GM23338 (cell line): ENCODE measurements at regions not wholly inside any gene's neighbourhood (a gene's known extent, or its start where the extent isn't known, plus 50 kb on each side); places are given as distances from the start of the nearest gene placed in this dataset.

Source experiments
- ATAC-seq: fragments of 200-7000 bp; cut with Tn5 transposase; 3 replicates; pipeline ENCODE4 v1.9.1; 2020
- DNase-seq: peaks from one replicate; pipeline ENCODE4 v3.0.0-alpha.2; 2015; ENCODE audit warnings: low spot score
- H2AFZ ChIP-seq: fragments of 200-600 bp; sonication (generic); 2 replicates; pipeline ENCODE4 v1.8.0; 2016; ENCODE audit warnings: antibody characterized with exemption, mild to moderate bottlenecking, moderate library complexity
- H3F3A ChIP-seq: fragments of 200-600 bp; sonication (generic); replicated peaks from 2 replicates; pipeline ENCODE4 v1.8.0; 2017; ENCODE audit warnings: antibody characterized with exemption, mixed run types, low read depth
- H3K27ac ChIP-seq: fragments of 200-600 bp; sonication (generic); 2 replicates; pipeline ENCODE4 v1.6.1; 2016; ENCODE audit warnings: low read depth
- H3K27me3 ChIP-seq: fragments of 200-600 bp; sonication (generic); 2 replicates; pipeline ENCODE4 v1.8.0; 2016; ENCODE audit warnings: mild to moderate bottlenecking, mixed run types, moderate library complexity; ENCODE audit not compliant: insufficient read depth
- H3K36me3 ChIP-seq: fragments of 200-600 bp; sonication (generic); 2 replicates; pipeline ENCODE4 v1.8.0; 2016; ENCODE audit warnings: mild to moderate bottlenecking; ENCODE audit not compliant: insufficient read depth
- H3K4me1 ChIP-seq: fragments of 200-600 bp; sonication (generic); 2 replicates; pipeline ENCODE4 v1.8.0; 2016; ENCODE audit warnings: mild to moderate bottlenecking, moderate library complexity; ENCODE audit not compliant: insufficient read depth
- H3K4me2 ChIP-seq: fragments of 200-600 bp; sonication (generic); 2 replicates; pipeline ENCODE4 v1.7.1; 2017; ENCODE audit warnings: mixed run types
- H3K4me3 ChIP-seq: fragments of 200-600 bp; sonication (generic); 2 replicates; pipeline ENCODE4 v1.6.1; 2016; ENCODE audit warnings: mixed run types
- H3K79me2 ChIP-seq: fragments of 200-600 bp; sonication (generic); replicated peaks from 2 replicates; pipeline ENCODE4 v1.8.0; 2017; ENCODE audit warnings: mild to moderate bottlenecking; ENCODE audit not compliant: insufficient read depth
- H3K9me2 ChIP-seq: fragments of 200-600 bp; sonication (generic); 2 replicates; pipeline ENCODE4 v1.8.0; 2017; ENCODE audit not compliant: insufficient read depth
- H4K20me1 ChIP-seq: fragments of 200-600 bp; sonication (generic); replicated peaks from 2 replicates; pipeline ENCODE4 v1.8.0; 2017; ENCODE audit warnings: mild to moderate bottlenecking; ENCODE audit not compliant: insufficient read depth
- H3K27ac Mint-ChIP-seq: 2 replicates; pipeline ENCODE4 v1.8.0; 2020; ENCODE audit warnings: inconsistent platforms, mild to moderate bottlenecking, moderate library complexity, mixed read lengths
- H3K27me3 Mint-ChIP-seq: 3 replicates; pipeline ENCODE4 v1.8.0; 2022; ENCODE audit warnings: low read depth, mild to moderate bottlenecking, moderate library complexity, mixed read lengths, inconsistent platforms; ENCODE audit not compliant: insufficient read depth, poor library complexity
- H3K36me3 Mint-ChIP-seq: 3 replicates; pipeline ENCODE4 v1.8.0; 2021; ENCODE audit warnings: low read depth, mild to moderate bottlenecking, inconsistent platforms, moderate library complexity, mixed read lengths
- H3K4me1 Mint-ChIP-seq: 3 replicates; pipeline ENCODE4 v1.8.0; 2020; ENCODE audit warnings: mild to moderate bottlenecking, inconsistent platforms, mixed read lengths
- H3K4me3 Mint-ChIP-seq: 3 replicates; pipeline ENCODE4 v1.8.0; 2021; ENCODE audit warnings: moderate library complexity, mild to moderate bottlenecking, inconsistent platforms, mixed read lengths
- H3K9me3 Mint-ChIP-seq: 3 replicates; pipeline ENCODE4 v1.8.0; 2020; ENCODE audit warnings: moderate library complexity, mild to moderate bottlenecking, inconsistent platforms, mixed read lengths
- CREB1 ChIP-seq: fragments of 250-450 bp; sonication (Bioruptor Pico); IDR thresholded peaks from 2 replicates; pipeline ENCODE4 v1.5.0; 2020; ENCODE audit warnings: low read depth, mild to moderate bottlenecking, moderate library complexity
- ETS1 ChIP-seq: IDR thresholded peaks from 2 replicates; pipeline ENCODE4 v1.6.1; 2016; ENCODE audit warnings: antibody characterized with exemption
- EZH2 ChIP-seq: fragments of 200-600 bp; sonication (generic); IDR thresholded peaks from one replicate; pipeline ENCODE4 v1.8.0; 2017; ENCODE audit warnings: antibody characterized with exemption, mild to moderate bottlenecking, low read depth; ENCODE audit not compliant: unreplicated experiment
- EZH2phosphoT487 ChIP-seq: fragments of 200-600 bp; sonication (generic); IDR thresholded peaks from one replicate; pipeline ENCODE4 v1.8.1; 2018; ENCODE audit warnings: antibody characterized with exemption; ENCODE audit not compliant: unreplicated experiment
- JUNB ChIP-seq: IDR thresholded peaks from one replicate; pipeline ENCODE4 v1.6.1; 2016; ENCODE audit warnings: antibody characterized with exemption; ENCODE audit not compliant: unreplicated experiment
- NANOG ChIP-seq: IDR thresholded peaks from 2 replicates; pipeline ENCODE4 v1.6.1; 2016; ENCODE audit warnings: antibody characterized with exemption, borderline replicate concordance
- POLR2AphosphoS5 ChIP-seq: IDR thresholded peaks from 2 replicates; pipeline ENCODE4 v1.6.1; 2016; ENCODE audit warnings: antibody characterized with exemption, low read depth
- REST ChIP-seq: IDR thresholded peaks from one replicate; pipeline ENCODE4 v1.6.1; 2018; ENCODE audit warnings: antibody characterized with exemption; ENCODE audit not compliant: unreplicated experiment
- STAT1 ChIP-seq: IDR thresholded peaks from one replicate; pipeline ENCODE4 v1.6.1; 2016; ENCODE audit warnings: antibody characterized with exemption; ENCODE audit not compliant: unreplicated experiment
- ZNF114 ChIP-seq: fragments of 250-450 bp; sonication (Bioruptor Pico); IDR thresholded peaks from 2 replicates; pipeline ENCODE4 v1.5.0; 2020; ENCODE audit warnings: mild to moderate bottlenecking, moderate library complexity
- ZNF331 ChIP-seq: fragments of 250-450 bp; sonication (Bioruptor Pico); IDR thresholded peaks from 2 replicates; pipeline ENCODE4 v1.5.0; 2020; ENCODE audit warnings: low read depth, mild to moderate bottlenecking, moderate library complexity

GRCh38 chr16:51008037-51008436 is 143.0 kb downstream of the SALL1 start:
- Mint-ChIP-seq H3K27me3 (peaks cover 1% of the 10 kb centered on the region), H3K36me3 (no peaks in the 10 kb centered on the region; the same call in 2 of the 3 replicates), H3K4me3 (no peak overlapping the region), H3K27ac (no peak overlapping the region), H3K4me1 (no peaks in the 10 kb centered on the region), H3K9me3 (no peaks in the 10 kb centered on the region)
- Histone ChIP-seq H3K79me2 (no peaks in the 10 kb centered on the region), H3K9me2 (no peaks in the 10 kb centered on the region), H3K27ac (no peak overlapping the region), H3F3A (no peaks in the 10 kb centered on the region), H3K36me3 (no peaks in the 10 kb centered on the region), H2AFZ (no peak overlapping the region), H3K4me2 (no peak overlapping the region), H3K4me3 (no peak overlapping the region), H3K27me3 (no peaks in the 10 kb centered on the region), H3K4me1 (no peaks in the 10 kb centered on the region), H4K20me1 (no peaks in the 10 kb centered on the region)
- ATAC-seq (no peak), DNase-seq (no peak)
- TF ChIP-seq ZNF114 (CRISPR knock-in tag): no peak
- TF ChIP-seq CREB1 (CRISPR knock-in tag): no peak
- TF ChIP-seq JUNB: no peak
- TF ChIP-seq EZH2: no peak
- TF ChIP-seq EZH2phosphoT487: no peak
- TF ChIP-seq STAT1: no peak

GRCh38 chr16:51003850-51004566 is 147.1 kb downstream of the SALL1 start:
- DNase-seq (no peak), ATAC-seq (no peak)
- H3K36me3 Mint-ChIP-seq: no peaks in the 10 kb centered on the region; the same call in 2 of the 3 replicates
- H3K9me3 Mint-ChIP-seq: no peaks in the 10 kb centered on the region
- H3K27ac Mint-ChIP-seq: no peak overlapping the region
- H3K36me3 ChIP-seq: no peaks in the 10 kb centered on the region
- no peak overlapping the region for H3K27ac ChIP-seq
- H3K4me2 ChIP-seq: no peak overlapping the region
- TF ChIP-seq ETS1 (no peak), NANOG (no peak), ZNF331 (CRISPR knock-in tag) (no peak)
- H2AFZ ChIP-seq: no peak overlapping the region
- H3K9me2 ChIP-seq: no peaks in the 10 kb centered on the region
- H3K4me3 ChIP-seq: no peak overlapping the region
- H4K20me1 ChIP-seq: no peaks in the 10 kb centered on the region
- peaks cover 9% of the 10 kb centered on the region; the same call in 2 of the 3 replicates for H3K4me1 Mint-ChIP-seq
- no peak overlapping the region for H3K4me3 Mint-ChIP-seq
- no peaks in the 10 kb centered on the region for H3K27me3 ChIP-seq
- no peaks in the 10 kb centered on the region for H3K4me1 ChIP-seq
- no peaks in the 10 kb centered on the region for H3K79me2 ChIP-seq
- no peaks in the 10 kb centered on the region for H3F3A ChIP-seq
- H3K27me3 Mint-ChIP-seq: peaks cover 1% of the 10 kb centered on the region

GRCh38 chr16:51002881-51003490 is 148.1 kb downstream of the SALL1 start:
- peaks cover 2% of the 10 kb centered on the region for H3K9me2 ChIP-seq
- Mint-ChIP-seq H3K4me1 (peaks cover 9% of the 10 kb centered on the region), H3K4me3 (no peak overlapping the region), H3K27me3 (peaks cover 1% of the 10 kb centered on the region), H3K36me3 (no peaks in the 10 kb centered on the region; the same call in 2 of the 3 replicates), H3K27ac (no peak overlapping the region), H3K9me3 (no peaks in the 10 kb centered on the region)
- DNase-seq (no peak), ATAC-seq (no peak)
- H3K4me1 ChIP-seq: no peaks in the 10 kb centered on the region
- H3K4me3 ChIP-seq: no peak overlapping the region
- H3K79me2 ChIP-seq: no peaks in the 10 kb centered on the region
- H2AFZ ChIP-seq: no peak overlapping the region
- H3F3A ChIP-seq: no peaks in the 10 kb centered on the region
- H3K27me3 ChIP-seq: no peaks in the 10 kb centered on the region
- no peaks in the 10 kb centered on the region for H4K20me1 ChIP-seq
- H3K27ac ChIP-seq: no peak overlapping the region
- no peaks in the 10 kb centered on the region for H3K36me3 ChIP-seq
- TF ChIP-seq ETS1: no peak
- TF ChIP-seq NANOG: no peak
- TF ChIP-seq EZH2phosphoT487: no peak
- TF ChIP-seq REST: no peak
- no peak for TF ChIP-seq ZNF331 (CRISPR knock-in tag)
- TF ChIP-seq ZNF114 (CRISPR knock-in tag): no peak
- TF ChIP-seq POLR2AphosphoS5: no peak
- no peak overlapping the region for H3K4me2 ChIP-seq
